NCI-H187 treated with DMSO at 0.1 percent for 48 hours (cell line): ENCODE measurements at regions not wholly inside any gene's neighbourhood (a gene's known extent, or its start where the extent isn't known, plus 50 kb on each side); places are given as distances from the start of the nearest gene placed in this dataset.
"Not testable (repeated sequence)": the region's sequence is repeated elsewhere in the genome, so short reads cannot be mapped to it uniquely, and the experiment has no call there.

Experiments used
- DNase-seq: peaks from one replicate; lab custom pipeline; 2025; lab: John Stamatoyannopoulos, UW

DNA sequence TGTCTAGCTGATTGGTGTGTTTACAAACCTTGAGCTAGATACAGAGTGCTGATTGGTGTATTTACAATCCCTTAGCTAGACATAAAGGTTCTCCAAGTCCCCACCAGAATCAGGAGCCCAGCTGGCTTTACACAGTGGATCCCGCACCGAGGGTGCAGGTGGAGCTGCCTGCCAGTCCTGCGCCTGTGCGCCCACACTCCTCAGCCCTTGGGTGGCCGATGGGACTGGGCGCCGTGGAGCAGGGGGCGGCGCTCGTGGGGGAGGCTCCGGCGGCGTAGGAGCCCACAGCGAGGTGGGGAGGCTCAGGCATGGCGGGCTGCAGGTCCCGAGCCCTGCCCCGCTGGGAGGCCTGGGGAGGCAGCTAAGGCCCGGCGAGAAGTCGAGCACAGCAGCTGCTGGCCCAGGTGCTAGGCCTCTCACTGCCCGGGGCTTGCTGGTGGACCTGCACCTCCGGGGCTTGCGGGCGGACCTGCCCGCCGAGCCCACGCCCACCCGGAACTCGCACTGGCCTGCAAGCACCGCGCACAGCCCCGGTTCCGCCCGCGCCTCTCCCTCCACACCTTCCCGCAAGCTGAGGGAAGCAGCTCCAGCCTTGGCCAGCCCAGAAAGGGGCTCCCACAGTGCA is 51.0 kb upstream of the CDYL start:
- not testable (repeated sequence) for DNase-seq

DNA sequence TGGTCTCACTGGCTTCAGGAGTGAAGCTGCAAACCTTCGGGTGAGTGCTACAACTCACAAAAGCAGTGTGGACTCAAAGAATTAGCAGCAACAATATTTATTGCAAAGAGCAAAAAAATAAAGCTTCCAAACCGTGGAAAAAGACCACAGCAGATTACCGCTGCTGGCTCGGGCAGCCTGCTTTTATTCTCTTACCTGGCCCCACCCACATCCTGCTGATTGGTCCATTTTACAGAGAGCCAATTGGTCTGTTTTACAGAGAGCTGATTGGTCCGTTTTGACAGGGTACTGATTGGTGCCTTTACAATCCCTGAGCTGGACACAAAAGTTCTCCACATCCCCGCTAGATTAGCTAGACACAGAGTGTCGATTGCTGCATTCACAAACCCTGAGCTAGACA is 51.5 kb upstream of the CDYL start:
- not testable (repeated sequence) for DNase-seq

DNA sequence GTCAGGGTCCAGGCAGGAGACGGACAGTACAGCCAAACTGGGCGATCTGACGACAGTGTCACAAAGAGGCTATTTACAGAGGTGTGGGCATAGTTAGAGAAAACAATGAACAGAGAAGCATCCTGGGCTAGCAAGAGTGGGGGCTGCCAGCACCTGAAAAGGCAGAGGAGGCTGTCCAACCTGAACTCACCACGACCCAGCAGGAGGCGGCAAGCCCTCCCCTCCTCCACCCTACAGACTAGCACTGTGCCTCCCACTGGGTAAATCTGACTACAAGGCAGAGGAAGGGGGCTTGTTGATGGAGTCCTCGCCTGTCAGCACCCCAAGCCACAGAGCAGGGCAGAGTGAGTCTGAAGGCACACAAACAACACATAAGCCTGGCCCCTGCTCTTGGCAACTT is 52.8 kb upstream of the CDYL start:
- no peak for DNase-seq

DNA sequence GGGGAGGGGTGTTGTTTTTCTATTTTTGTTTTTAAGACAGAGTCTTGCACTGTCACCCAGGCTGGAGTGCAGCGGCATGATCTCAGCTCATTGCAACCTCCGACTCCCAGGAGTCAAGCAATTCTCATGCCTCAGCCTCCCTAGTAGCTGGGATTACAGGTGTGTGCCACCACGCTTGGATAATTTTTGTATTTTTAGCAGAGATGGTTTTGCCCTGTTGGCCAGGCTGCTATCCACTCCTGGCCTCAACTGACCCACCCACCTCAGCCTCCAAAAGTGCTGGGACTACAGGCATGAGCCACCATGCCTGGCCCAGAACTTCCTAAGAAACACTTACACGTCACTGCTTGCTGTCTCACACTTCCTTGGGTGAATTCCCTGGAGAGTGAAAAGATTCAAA is 54.8 kb upstream of the CDYL start:
- not testable (repeated sequence) for DNase-seq

DNA sequence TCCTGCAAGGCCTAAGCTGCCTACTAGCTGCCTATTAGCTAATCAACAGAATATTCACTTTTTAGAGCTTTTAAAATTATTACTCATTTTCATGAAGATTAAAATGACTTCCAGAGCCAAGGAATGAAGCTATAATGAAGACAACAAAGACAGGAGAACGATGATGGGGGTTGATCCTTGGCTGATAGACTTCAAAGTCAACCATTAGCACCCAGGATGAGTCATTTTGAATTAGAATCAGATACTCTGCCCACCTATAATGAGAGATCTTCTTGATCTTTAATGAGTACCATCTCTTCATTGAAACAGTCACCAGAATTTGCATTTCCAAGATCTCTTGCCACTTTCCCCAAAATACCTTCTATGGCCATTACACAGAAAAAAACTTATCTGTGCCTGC is 56.7 kb upstream of the CDYL start:
- no peak for DNase-seq

DNA sequence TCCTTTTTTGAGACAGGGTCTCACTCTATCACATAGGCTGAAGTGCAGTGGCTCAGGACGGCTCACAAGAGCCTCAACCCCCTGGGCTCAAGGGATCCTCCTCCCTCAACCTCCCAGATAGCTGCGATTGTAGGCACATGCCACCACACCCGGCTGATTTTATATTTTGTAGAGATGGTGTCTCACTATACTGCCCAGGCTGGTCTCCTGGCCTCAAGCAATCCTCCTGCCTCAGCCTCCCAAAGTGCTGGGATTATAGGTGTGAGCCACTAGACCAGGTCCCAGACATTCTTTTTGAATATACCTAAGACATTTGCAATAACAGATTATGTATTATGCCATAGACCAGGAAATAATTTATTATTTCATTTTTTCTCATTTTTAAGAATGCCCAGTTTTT is 58.3 kb upstream of the CDYL start:
- no peak for DNase-seq

DNA sequence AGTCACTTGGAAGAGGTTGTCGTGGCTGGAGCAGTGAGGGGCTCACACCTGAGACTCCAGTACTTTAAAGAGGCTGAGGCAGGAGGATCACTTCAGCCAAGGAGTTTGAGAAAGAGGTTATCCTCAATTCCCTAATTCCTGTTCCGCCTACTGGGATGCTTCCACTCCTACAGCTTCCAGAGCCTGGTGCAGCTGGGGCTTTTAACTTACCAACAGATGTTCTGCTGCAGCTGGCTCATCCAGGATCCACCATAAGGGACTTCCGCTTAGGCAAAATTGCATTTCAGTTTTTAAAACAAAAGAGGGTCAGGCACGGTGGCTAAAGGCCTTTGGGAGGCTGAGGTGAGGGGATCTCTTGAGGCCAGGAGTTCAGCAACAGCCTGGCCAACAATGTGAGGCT is 59.1 kb upstream of the CDYL start:
- DNase-seq, result no peak

DNA sequence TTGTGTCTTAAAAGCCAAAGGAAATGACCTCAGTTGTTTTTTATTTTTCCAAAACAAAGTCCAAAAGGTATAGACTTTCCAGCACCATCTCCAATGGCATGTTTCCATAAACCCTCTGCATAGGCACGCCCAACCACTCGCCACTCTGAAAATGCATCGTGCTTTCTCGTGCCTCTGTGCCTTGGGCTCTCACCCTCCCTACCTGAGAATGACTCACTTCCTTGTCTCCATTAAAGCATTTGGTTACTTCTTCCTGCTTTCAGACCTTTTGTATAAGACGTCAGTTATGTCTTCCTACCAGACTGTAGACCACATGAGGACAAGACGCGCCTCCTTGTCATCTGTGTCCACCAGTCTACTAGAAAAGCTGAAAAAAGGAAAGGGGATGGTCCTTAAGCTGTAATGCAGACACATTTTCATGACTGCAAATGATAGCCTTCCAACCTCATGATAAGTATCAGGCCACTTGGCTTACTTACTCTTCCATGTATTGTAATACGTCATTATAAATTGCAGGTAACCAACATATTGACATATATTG is 61.2 kb upstream of the CDYL start:
- DNase-seq, result no peak

DNA sequence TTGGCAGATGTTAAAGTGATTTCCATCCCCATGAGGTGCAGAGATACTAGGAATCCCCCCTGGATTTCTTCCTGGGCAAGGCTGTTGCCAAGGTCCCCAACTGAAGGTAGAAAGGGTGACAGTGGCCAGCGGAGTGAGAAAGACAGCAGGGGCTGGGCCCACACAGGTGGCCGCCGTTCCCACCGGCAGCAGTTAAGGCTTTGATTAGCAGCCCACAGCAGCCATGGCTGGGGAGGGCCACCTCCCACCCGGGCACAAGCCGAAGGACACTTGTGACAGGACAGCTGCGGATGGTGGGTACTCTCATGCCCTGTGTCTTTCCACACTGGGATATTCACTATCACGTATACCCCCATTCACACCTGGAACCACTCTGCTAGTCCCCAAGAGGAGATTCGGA is 63.9 kb upstream of the CDYL start:
- no peak for DNase-seq

DNA sequence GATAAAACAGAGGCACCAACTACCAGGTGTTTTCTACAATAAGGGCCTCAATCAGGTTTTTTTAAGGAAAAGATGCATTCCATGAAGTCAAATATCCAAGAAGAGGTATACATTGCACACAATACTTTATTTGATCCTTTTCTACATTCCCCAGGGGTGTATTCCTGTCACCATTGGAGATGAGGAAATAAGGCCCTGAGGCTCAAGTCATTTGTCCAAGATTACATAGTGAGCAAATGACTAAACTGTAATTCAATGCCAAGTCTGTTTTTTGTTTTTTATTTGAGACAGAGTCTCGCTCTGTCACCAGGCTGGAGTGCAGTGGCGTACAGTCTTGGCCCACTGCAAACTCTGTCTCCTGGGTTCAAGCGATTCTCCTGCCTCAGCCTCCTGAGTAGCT is 69.2 kb upstream of the CDYL start:
- DNase-seq, result no peak

DNA sequence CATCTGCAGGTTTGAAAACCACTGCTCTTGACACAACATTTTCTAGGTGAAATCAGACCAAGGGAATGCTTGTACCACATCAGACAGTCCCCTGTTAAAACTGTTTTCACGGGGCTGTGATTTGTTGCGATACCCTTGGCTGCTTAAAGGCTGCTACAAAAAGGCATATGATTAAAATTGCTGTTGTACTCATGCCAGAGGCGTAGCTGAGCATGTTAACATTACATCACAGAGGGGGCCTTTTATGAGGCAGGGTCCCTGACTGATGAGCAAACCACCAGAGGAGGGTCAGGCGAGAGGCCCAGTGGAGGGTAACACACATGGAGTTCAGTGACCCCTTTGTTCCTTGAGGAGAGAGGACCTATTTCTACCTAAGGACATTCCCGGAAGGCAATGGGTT is 70.4 kb upstream of the CDYL start:
- no peak for DNase-seq

DNA sequence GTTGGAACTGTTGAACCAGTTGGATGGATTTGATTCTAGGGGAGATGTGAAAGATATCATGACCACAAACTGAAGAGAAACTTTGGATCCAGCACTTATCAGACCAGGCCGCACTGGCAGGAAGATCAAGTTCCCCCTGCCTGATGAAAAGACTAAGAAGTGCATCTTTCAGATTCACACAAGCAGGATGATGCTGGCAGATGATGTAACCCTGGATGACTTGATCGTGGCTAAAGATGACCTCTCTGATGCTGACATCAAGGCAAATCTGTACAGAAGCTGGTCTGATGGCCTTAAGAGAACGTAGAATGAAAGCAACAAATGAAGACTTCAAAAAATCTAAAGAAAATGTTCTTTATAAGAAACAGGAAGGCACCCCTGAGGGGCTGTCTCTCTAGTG is 72.8 kb upstream of the CDYL start:
- no peak for DNase-seq

DNA sequence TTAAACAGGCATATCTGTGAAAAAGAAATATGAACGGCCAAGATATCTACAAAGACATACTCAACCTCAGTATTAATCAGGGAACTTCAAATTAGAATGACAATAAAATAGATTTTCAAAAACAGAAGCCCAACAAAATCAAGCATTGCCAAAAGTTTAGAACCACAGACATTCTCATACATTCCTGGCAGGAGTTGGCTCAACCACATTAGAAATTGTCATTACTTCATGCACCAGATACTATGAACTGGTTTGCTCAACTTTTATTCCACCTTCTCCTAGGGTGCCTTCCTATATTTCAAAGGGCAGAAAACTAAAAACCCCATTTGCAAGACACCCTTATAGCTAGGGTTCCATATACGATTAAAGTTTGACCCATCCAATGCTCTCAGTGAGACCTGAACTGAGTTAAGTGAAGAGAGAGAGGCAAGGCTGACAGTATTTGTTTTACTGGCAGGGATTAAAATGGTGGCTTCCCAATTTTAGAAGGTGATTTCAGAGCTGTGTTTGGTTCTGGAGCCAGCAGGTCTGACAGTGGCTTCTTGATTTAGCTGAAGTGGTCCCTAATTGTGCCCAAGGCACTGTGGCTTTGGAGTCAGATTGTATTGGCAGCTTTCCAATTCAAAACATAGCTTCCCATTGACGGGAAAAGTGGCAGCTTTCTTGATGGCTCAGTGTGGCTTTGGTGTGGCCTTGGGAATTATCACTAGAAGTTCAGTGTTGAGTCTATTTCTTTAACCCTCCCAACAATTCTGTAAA is 77.1 kb upstream of the CDYL start:
- DNase-seq, result peak; percentile 35

DNA sequence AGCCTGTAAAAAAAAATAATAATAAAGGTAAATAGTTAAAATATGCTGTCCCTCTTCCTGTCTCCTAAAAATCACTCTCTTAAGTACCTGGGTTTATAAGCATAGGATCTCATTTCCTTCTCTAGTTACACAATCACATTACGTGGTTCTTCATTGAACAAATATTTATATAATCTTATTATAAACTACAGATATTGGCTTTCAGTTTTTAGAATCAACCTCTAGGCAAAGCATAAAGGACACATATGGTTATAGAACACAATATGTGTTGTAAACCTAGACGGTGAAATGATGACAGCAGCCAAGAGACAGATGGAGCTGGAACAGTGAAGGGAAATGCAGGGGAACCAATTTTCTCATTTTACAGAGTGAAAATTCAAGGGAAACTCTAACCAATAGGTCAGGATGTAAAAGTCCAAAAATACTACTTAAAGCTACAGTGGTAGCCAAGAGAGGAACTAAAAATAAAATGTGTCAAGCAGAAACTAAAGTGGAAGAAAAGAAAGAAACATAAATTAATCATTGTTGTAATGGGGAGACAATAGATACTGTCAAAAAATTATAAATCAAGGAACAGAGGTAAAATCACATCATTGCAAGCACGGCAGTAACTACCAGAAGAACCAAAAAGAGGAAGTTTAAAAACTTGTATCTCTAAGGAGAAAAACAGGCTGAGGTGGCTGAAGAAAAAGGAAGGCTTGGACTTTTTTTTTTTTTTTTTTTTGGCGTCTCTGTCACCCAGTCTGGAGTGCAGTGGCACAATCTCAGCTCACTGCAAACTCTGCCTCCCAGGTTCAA is 82.8 kb upstream of the CDYL start:
- DNase-seq, result no peak

DNA sequence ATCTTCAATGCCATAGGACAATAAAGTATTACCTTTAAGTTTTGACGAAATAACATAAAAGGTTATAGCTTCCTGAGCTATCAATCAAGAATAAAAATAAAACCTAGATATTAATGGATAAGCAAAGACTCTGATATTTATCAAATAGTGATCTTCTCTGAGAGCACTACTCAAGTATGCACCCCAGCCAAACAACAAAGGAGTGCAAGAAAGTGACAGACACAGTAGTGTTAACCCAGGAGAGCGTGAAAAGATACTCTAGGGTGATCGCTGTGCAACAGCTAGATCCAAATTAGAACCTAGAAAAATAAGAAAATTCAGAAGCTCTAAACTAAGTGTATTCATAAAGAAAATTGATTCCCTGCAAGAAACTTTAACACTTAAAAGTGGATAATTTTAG is 83.5 kb upstream of the CDYL start:
- no peak for DNase-seq

DNA sequence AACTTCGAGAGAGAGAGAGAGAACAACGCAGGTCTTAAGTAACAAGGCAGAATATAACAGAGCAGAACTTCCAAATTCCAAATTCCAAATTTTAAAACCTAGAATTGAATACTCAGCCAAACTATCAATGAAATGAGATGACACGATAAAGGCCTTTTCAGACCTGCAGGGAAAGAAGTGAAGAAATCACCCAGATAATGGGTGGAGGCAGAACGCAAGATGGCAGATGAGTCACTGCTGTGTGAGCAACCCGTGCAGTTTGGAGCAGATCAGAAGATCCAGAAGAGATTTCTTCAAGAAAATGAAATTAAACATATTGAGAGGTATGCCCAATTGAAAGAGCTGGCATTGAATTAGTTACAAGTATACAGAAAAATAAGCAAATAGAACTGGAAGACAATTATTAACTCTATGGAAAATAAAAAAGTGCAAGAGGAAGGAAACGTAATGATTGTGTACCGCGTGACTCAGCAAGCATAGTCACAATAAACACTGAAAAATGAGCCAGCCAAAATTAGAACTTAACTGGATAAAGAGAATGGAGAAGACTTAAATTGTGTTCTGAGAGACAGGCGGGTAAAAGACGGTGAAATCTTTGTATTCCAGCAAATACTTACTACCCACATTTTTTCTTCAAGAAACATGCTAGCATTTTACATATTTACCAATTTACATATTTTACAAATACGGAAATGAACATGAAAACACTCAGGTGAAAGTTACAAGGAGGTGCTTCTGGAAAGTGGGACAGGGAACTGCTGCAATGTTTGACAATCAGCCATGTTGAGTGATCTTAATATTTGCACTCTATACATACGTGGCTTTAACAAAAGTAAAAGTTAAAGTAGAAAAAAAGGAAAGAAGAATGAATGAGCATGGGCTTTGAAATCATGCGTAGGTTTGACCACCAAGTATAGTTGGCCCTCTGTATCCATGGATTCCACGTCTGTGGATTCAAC is 87.9 kb upstream of the CDYL start:
- DNase-seq, result no peak

DNA sequence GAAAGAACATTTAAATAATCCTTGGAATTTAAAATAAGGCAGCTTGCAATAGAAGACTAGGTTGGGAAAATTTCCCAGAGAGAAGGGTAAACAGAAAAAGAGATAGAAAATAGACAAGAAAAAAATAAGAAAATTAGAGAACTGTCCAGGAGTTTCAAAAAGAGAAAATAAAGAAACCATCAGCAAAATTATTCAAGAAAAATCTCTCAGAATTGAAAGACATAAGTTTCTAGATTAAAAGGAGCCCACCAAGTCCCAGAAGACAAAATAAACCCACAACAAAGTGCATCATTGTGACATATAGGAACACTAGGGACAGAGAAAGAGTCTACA is 88.6 kb upstream of the CDYL start:
- no peak for DNase-seq

DNA sequence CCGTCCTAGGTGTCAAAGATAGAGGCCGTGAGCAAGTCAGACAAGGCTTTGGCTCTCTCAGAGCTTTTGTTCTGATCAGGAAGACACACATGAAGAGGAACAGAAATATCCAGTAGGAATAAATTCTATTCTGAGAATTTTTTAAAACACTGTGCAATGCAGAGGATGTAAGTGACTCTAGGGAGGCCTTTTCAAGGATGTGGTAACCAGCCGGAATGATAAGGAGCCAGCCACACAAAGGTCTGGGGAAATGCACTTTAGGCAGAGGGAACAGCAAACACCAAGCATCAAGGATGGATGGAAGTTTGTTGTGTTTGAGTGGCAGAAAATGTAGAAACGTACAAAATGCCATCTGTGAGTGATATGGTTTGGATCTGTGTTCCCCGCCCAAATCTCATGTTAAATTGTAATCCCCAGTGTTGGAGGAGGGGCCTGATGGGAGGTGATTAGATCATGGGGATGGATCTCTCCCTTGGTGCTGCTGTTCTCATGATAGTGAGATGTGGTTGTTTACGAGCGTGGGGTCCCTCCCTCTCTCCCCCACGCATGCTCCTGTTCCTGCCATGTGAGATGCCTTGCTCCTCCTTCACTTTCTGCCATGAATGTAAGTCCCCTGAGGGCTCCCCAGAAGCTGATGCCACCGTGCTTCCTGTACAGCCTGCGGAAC is 93.6 kb upstream of the CDYL start:
- no peak for DNase-seq

DNA sequence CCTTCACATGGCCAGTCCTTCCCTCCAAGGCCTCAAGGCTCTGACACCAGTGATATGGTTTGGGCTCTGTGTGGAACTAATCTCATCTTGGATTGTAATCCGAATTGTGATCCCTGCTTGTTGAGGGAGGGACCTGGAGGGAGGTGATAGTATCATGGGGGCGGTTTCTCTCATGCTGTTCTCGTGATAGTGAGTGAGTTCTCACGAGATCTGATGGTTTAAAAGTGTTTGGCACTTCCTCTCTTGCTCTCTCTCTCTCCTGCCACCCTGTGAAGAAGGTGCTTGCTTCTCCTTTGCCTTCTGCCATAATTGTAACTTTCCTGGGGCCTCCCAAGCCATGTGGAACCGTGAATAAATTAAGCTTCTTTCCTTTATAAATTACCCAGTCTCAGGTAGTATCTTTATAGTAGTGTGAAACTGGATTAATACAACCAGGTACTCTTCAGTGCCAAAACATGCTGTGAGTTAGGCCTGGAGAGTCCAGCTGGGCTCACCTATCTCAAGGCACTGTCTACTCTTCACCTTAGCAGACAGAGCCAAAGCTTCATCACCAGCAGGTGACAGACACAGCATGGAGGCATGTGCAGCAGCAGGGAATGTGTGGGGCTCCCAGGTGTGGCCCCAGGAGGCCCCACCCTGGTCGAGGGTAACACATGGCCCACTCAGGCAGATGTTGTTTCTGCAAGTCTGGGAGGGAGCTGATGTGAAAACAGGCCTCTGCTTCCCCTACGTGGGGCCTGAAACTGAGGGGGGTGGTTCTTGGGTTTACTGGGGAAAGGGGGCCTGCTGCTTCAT is 97.5 kb upstream of the CDYL start:
- no peak for DNase-seq

DNA sequence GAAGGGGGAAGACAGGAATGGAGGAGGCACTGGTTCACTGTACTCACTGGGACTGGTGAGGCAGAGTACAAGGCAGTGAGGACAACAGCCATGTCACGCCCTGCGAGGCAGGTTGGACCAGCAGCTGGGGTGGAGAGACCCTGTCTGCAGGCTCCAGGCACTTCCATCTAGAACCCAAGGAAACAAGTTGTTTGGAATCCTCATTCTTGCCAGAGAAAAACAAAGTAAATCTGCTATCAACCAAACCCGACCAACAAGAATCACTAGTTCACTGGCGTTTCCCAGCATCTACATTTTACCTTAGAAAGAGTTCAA is 98.5 kb upstream of the CDYL start:
- no peak for DNase-seq
